ENCODE measurements at regions not wholly inside any gene's neighbourhood (a gene's known extent, or its start where the extent isn't known, plus 50 kb on each side); places are given as distances from the start of the nearest gene placed in this dataset.

DNA sequence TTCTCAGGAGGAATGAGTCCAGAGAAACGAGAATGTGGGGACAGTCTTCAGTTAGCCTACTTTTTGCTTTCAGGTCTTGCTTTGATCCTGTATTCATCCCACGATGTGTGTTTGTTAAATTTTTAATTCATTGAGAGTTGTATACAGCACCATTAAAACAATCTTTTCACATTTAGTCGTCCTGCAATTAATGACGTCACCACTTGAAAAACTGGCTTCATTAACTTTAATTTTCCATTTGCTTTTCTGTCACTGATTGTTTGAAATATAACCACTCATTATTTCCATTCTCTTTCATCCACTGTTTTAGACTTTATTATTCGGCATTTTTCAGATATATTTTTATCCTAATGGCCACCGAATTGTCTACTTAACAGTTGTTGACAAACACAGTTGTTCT lies 146.9 kb downstream of the TFEC start:
- intact Hi-C loops (cut with DNase I; ENCODE audit: low total_unique reads): no loop called here
- no peaks in the 10 kb centered on the region for H3K9me3 ChIP-seq
- H3K4me1 ChIP-seq: no peaks in the 10 kb centered on the region
- H3K27me3 ChIP-seq: no peaks in the 10 kb centered on the region
- no peaks in the 10 kb centered on the region for H3K36me3 ChIP-seq
- no peak overlapping the region for H3K4me3 ChIP-seq
- no peak for DNase-seq
- H3K27ac ChIP-seq: no peak overlapping the region
- TF ChIP-seq, protein P1, sequence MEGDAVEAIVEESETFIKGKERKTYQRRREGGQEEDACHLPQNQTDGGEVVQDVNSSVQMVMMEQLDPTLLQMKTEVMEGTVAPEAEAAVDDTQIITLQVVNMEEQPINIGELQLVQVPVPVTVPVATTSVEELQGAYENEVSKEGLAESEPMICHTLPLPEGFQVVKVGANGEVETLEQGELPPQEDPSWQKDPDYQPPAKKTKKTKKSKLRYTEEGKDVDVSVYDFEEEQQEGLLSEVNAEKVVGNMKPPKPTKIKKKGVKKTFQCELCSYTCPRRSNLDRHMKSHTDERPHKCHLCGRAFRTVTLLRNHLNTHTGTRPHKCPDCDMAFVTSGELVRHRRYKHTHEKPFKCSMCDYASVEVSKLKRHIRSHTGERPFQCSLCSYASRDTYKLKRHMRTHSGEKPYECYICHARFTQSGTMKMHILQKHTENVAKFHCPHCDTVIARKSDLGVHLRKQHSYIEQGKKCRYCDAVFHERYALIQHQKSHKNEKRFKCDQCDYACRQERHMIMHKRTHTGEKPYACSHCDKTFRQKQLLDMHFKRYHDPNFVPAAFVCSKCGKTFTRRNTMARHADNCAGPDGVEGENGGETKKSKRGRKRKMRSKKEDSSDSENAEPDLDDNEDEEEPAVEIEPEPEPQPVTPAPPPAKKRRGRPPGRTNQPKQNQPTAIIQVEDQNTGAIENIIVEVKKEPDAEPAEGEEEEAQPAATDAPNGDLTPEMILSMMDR (IDR thresholded peaks at IDR 0.05): no peak
- no peak for TF ChIP-seq POLR2A (IDR thresholded peaks at IDR 0.05)

DNA sequence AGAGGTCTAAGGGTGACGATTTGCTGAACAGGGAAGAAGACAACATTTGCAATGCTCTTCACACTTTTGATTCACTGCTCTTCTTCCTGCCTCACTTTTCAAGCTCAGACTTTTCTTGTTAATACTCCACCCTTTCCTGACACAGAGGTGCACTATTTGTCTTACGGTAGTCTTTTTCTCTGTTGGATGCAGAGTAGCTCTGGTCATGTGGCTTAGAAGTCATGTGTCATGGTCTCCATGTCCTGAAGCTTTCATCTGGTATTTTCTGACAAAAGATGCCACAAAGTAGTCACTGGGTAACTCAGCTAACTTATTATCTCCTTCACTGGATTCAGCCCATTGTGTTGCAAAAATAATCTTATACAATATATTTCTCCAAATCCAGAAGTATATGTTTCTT lies 149.1 kb downstream of the TFEC start:
- TF ChIP-seq, protein P1 (IDR thresholded peaks at IDR 0.05): no peak
- no peak for TF ChIP-seq POLR2A (IDR thresholded peaks at IDR 0.05)
- no peak overlapping the region for H3K27ac ChIP-seq
- H3K36me3 ChIP-seq: no peaks in the 10 kb centered on the region
- H3K4me3 ChIP-seq: no peak overlapping the region
- H3K9me3 ChIP-seq: no peaks in the 10 kb centered on the region
- intact Hi-C loops (cut with DNase I; ENCODE audit: low total_unique reads): no loop called here
- DNase-seq: no peak
- H3K4me1 ChIP-seq: no peaks in the 10 kb centered on the region
- H3K27me3 ChIP-seq: no peaks in the 10 kb centered on the region

DNA sequence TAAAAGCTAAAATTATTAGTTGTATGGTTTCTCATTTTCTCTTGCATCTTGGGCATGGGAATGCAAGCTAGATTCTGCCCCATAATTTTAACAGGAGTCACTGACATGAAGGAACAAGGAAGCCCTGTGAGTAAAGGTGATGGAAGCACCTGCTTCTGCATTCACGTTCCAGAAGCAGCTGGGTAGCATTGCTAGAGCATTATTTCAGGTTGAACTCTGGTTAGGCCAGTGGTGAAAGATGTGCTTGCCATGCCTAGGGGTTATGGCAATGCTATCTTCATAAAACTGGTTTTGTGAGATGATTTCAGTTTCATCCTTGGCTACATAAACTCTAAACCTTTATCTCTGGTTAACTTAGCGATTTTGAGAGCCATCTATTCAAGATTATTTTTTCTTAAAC lies 151.4 kb downstream of the TFEC start:
- H3K36me3 ChIP-seq: no peaks in the 10 kb centered on the region
- intact Hi-C loops (cut with DNase I; ENCODE audit: low total_unique reads): no loop called here
- no peaks in the 10 kb centered on the region for H3K27me3 ChIP-seq
- no peak overlapping the region for H3K4me3 ChIP-seq
- no peak overlapping the region for H3K27ac ChIP-seq
- H3K9me3 ChIP-seq: no peaks in the 10 kb centered on the region
- no peaks in the 10 kb centered on the region for H3K4me1 ChIP-seq
- no peak for DNase-seq
- TF ChIP-seq, protein P1 (IDR thresholded peaks at IDR 0.05): no peak
- TF ChIP-seq POLR2A (IDR thresholded peaks at IDR 0.05): no peak

DNA sequence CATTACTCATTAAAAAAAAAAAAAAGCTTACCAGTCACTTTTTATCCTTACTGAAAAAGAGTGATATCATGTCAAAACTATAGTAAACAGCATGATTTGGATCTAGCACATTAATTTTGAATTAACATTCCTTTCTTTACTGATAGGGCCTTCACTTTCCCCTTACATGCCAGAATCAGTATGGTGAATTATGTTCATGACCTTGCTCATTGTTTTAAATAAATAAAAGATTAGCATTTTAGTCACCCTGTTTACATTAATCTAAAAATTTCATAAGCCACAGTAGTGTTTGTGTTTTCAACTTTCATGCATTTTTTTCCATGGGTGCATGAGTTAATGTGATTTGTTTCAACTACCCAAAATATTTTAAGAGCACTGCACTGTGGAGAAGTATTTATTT lies 160.8 kb downstream of the TFEC start:
- intact Hi-C loops (cut with DNase I; ENCODE audit: low total_unique reads): no loop called here
- no peak for TF ChIP-seq POLR2A (IDR thresholded peaks at IDR 0.05)
- TF ChIP-seq, protein P1 (IDR thresholded peaks at IDR 0.05): no peak

DNA sequence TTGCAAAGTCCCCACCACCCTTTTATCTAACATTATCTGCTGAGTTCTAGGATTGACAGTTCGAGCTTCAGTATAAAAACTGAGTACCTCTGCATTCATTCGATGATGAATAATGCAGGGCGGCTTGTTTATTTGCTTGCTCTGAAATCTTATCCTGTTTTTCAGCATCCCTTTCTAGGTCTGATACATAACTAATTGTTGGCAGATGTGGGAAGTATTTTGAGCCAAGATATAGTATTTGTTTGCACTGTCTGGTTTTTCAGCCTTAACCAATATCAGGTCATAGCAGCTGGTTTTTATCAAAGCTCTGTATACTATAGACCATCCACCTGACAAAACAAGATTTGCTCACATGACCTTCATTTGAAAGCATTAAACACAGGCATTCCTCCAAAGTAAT lies 161.4 kb downstream of the TFEC start:
- no peak overlapping the region for H3K27ac ChIP-seq
- no peaks in the 10 kb centered on the region for H3K9me3 ChIP-seq
- TF ChIP-seq, protein P1 (IDR thresholded peaks at IDR 0.05): no peak
- TF ChIP-seq POLR2A (IDR thresholded peaks at IDR 0.05): no peak
- DNase-seq: no peak
- intact Hi-C loops (cut with DNase I; ENCODE audit: low total_unique reads): no loop called here
- no peaks in the 10 kb centered on the region for H3K36me3 ChIP-seq
- H3K27me3 ChIP-seq: no peaks in the 10 kb centered on the region
- no peak overlapping the region for H3K4me3 ChIP-seq
- H3K4me1 ChIP-seq: no peaks in the 10 kb centered on the region

More for the DNA sequence above, 160.8 kb downstream of the TFEC start:
- H3K4me1 ChIP-seq: no peaks in the 10 kb centered on the region
- no peak for DNase-seq
- H3K27me3 ChIP-seq: no peaks in the 10 kb centered on the region
- no peak overlapping the region for H3K27ac ChIP-seq
- H3K9me3 ChIP-seq: no peaks in the 10 kb centered on the region
- H3K36me3 ChIP-seq: no peaks in the 10 kb centered on the region
- H3K4me3 ChIP-seq: no peak overlapping the region
